K562 (cell line): ENCODE measurements at regions not wholly inside any gene's neighbourhood (a gene's known extent, or its start where the extent isn't known, plus 50 kb on each side); places are given as distances from the start of the nearest gene placed in this dataset.

ENCODE experiments used
- ATAC-seq: fragments of 200-7000 bp; cut with Tn5 transposase; 3 replicates; pipeline ENCODE4 v1.9.1; 2020; ENCODE audit warnings: moderate library complexity
- BruUV-seq: library from RNA; stranded (reverse); fragments of 400-500 nt; replicated peaks from 2 replicates; lab custom pipeline; 2021; lab: Mats Ljungman, UMichigan
- CTCF ChIA-PET: fragments of 300-600 bp; formaldehyde crosslinking; extraction: SDS; loops from one replicate; lab custom pipeline; 2021; ENCODE audit warnings: low intra/inter-chr PET ratio; lab: Yijun Ruan, JAX
- POLR2A ChIA-PET: fragments of 300-600, 350-650 bp; sonication (Branson Sonifier 250); formaldehyde crosslinking; extraction: SDS; loops from one replicate; lab custom pipeline; 2021; ENCODE audit warnings: antibody characterized with exemption, inconsistent platforms; lab: Yijun Ruan, JAX
- DNase-seq, 4 experiments: peaks; one replicate each; pipeline versions ENCODE4 v3.0.0 to v3.0.0-alpha.2; 2011 to 2018; ENCODE audit warnings: low spot score in 3 of 4, mixed read lengths in 3 of 4; ENCODE audit errors: extremely low read depth in 1 of 4
- FAIRE-seq: peaks from 2 replicates; lab custom pipeline; 2011; peaks lifted over from hg19 to GRCh38; lab: Jason Lieb, UNC
- H2AFZ ChIP-seq: 2 replicates; pipeline ENCODE4 v1.6.0; 2011; ENCODE audit warnings: low read depth, low read length, control low read depth, inconsistent platforms
- H3K27ac ChIP-seq: fragments of 200-600 bp; 3 replicates; pipeline ENCODE4 v1.8.0; 2011; ENCODE audit warnings: low read depth, mild to moderate bottlenecking, control low read depth, inconsistent platforms, low read length, moderate library complexity, mixed read lengths; ENCODE audit errors: extremely low read depth
- H3K27me3 ChIP-seq, 2 experiments: fragments of 300-600 bp in 1 of 2; 2 replicates in 1 of 2; 3 replicates in 1 of 2; pipeline versions ENCODE4 v1.6.0 to v1.8.0; 2011; ENCODE audit warnings: inconsistent platforms in 2 of 2, low read length in 2 of 2, mild to moderate bottlenecking in 1 of 2, mixed read lengths in 1 of 2, moderate library complexity in 1 of 2; ENCODE audit not compliant: control insufficient read depth in 2 of 2, insufficient read depth in 2 of 2
- H3K36me3 ChIP-seq: fragments of 300-600 bp; 3 replicates; pipeline ENCODE4 v1.8.0; 2011; ENCODE audit warnings: mild to moderate bottlenecking, low read length, inconsistent platforms; ENCODE audit not compliant: control insufficient read depth, insufficient read depth
- H3K4me1 ChIP-seq, 2 experiments: fragments of 200-600 bp in 1 of 2; replicated peaks in 1 of 2; 2 replicates in 1 of 2; 3 replicates in 1 of 2; pipeline versions ENCODE4 v1.5.1 to v1.8.0; 2011; ENCODE audit warnings: inconsistent platforms in 2 of 2, low read length in 2 of 2, mild to moderate bottlenecking in 1 of 2, mixed read lengths in 1 of 2, moderate library complexity in 1 of 2; ENCODE audit not compliant: control insufficient read depth in 2 of 2, insufficient read depth in 2 of 2
- H3K4me2 ChIP-seq: 2 replicates; pipeline ENCODE4 v1.6.1; 2011; ENCODE audit warnings: low read length, control low read depth, inconsistent platforms, mixed read lengths; ENCODE audit not compliant: insufficient read depth
- H3K4me3 ChIP-seq: fragments of 200-600 bp; sonication (generic), shearing (Covaris generic); 2 replicates; pipeline ENCODE4 v1.5.1; 2016; ENCODE audit warnings: control low read depth, inconsistent platforms
- H3K79me2 ChIP-seq: fragments of 200-600 bp; 3 replicates; pipeline ENCODE4 v1.8.0; 2011; ENCODE audit warnings: low read length, inconsistent platforms; ENCODE audit not compliant: control insufficient read depth, insufficient read depth
- H3K9ac ChIP-seq, 2 experiments: 2 replicates each; pipeline versions ENCODE4 v1.6.0 to v1.6.1; 2011; ENCODE audit warnings: low read depth in 2 of 2, low read length in 2 of 2, control low read depth in 1 of 2, inconsistent platforms in 1 of 2, mild to moderate bottlenecking in 1 of 2, mixed read lengths in 1 of 2; ENCODE audit not compliant: insufficient read depth in 1 of 2
- H3K9me1 ChIP-seq: one replicate; pipeline ENCODE4 v1.6.0; 2011; ENCODE audit warnings: inconsistent platforms, mild to moderate bottlenecking, low read length, moderate library complexity; ENCODE audit not compliant: control insufficient read depth, insufficient read depth
- H3K9me3 ChIP-seq: replicated peaks from 2 replicates; pipeline ENCODE4 v1.5.1; 2011; ENCODE audit warnings: low read depth, low read length, inconsistent platforms; ENCODE audit not compliant: control insufficient read depth, insufficient read depth
- H4K20me1 ChIP-seq: replicated peaks from 2 replicates; pipeline ENCODE4 v1.6.1; 2011; ENCODE audit warnings: low read length, inconsistent platforms, mixed read lengths; ENCODE audit not compliant: control insufficient read depth, insufficient read depth
- WGBS: fragments of 100-300 bp; shearing (Covaris generic); methylation state at CpG from one replicate; pipeline ENCODE4 v1.1.6; 2016; ENCODE audit warnings: low coverage, mixed read lengths; ENCODE audit not compliant: insufficient coverage; ENCODE audit errors: missing lambda C conversion rate; 5-methylcytosine and 5-hydroxymethylcytosine counted together
- in situ Hi-C: fragments of 300-500 bp; cut with MboI; formaldehyde crosslinking; loops from 4 replicates; pipeline ENCODE4 v1.15.0; 2018; ENCODE audit warnings: inconsistent platforms, mixed read lengths
- intact Hi-C: fragments of 100-400 bp; cut with micrococcal nuclease; formaldehyde crosslinking; loops from 2 replicates; pipeline ENCODE4 v1.14.2; 2022
- TF ChIP-seq, protein P1 (sequence below), 2 experiments: fragments of 450-650 bp; IDR thresholded peaks; 2 replicates each; pipeline ENCODE4 v1.6.1; 2016; ENCODE audit warnings: mild to moderate bottlenecking in 2 of 2, borderline replicate concordance in 1 of 2, low read depth in 1 of 2, moderate library complexity in 1 of 2

DNA sequence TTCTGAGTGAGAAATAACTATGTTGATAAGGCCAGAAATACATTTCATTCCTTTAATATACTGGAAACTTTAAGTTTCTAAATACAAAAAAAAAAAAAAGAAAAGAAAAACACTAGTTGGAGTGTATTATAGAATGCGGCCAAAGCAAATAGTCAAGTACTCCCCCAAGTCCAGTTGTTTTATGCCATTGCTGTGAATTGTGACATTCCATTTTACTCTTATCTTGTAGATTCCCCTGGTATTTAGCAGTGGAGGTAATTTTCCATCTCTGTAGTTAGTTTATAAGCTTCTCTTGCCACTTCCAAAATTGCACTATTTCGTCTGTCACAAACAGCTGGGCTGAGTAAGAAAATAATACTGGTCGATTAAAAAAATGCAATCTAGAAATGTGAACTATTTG is 426.0 kb downstream of the PCDH18 start:
- CTCF ChIA-PET = no interaction called here
- H3K36me3 ChIP-seq = no peaks in the 10 kb centered on the region
- in situ Hi-C loops (no loop called here), intact Hi-C loops (no loop called here)
- no peaks in the 10 kb centered on the region for H3K4me1 ChIP-seq
- H3K4me2 ChIP-seq = no peak overlapping the region
- H4K20me1 ChIP-seq = no peaks in the 10 kb centered on the region
- WGBS = 4% methylated on average over 3 of the region's 3 CpGs
- H3K9me1 ChIP-seq = no peaks in the 10 kb centered on the region
- H2AFZ ChIP-seq = no peak overlapping the region
- H3K9ac ChIP-seq = no peak overlapping the region
- ATAC-seq (no peak), DNase-seq (no peak), FAIRE-seq (no peak)
- H3K27ac ChIP-seq = no peak overlapping the region
- TF ChIP-seq, protein P1, sequence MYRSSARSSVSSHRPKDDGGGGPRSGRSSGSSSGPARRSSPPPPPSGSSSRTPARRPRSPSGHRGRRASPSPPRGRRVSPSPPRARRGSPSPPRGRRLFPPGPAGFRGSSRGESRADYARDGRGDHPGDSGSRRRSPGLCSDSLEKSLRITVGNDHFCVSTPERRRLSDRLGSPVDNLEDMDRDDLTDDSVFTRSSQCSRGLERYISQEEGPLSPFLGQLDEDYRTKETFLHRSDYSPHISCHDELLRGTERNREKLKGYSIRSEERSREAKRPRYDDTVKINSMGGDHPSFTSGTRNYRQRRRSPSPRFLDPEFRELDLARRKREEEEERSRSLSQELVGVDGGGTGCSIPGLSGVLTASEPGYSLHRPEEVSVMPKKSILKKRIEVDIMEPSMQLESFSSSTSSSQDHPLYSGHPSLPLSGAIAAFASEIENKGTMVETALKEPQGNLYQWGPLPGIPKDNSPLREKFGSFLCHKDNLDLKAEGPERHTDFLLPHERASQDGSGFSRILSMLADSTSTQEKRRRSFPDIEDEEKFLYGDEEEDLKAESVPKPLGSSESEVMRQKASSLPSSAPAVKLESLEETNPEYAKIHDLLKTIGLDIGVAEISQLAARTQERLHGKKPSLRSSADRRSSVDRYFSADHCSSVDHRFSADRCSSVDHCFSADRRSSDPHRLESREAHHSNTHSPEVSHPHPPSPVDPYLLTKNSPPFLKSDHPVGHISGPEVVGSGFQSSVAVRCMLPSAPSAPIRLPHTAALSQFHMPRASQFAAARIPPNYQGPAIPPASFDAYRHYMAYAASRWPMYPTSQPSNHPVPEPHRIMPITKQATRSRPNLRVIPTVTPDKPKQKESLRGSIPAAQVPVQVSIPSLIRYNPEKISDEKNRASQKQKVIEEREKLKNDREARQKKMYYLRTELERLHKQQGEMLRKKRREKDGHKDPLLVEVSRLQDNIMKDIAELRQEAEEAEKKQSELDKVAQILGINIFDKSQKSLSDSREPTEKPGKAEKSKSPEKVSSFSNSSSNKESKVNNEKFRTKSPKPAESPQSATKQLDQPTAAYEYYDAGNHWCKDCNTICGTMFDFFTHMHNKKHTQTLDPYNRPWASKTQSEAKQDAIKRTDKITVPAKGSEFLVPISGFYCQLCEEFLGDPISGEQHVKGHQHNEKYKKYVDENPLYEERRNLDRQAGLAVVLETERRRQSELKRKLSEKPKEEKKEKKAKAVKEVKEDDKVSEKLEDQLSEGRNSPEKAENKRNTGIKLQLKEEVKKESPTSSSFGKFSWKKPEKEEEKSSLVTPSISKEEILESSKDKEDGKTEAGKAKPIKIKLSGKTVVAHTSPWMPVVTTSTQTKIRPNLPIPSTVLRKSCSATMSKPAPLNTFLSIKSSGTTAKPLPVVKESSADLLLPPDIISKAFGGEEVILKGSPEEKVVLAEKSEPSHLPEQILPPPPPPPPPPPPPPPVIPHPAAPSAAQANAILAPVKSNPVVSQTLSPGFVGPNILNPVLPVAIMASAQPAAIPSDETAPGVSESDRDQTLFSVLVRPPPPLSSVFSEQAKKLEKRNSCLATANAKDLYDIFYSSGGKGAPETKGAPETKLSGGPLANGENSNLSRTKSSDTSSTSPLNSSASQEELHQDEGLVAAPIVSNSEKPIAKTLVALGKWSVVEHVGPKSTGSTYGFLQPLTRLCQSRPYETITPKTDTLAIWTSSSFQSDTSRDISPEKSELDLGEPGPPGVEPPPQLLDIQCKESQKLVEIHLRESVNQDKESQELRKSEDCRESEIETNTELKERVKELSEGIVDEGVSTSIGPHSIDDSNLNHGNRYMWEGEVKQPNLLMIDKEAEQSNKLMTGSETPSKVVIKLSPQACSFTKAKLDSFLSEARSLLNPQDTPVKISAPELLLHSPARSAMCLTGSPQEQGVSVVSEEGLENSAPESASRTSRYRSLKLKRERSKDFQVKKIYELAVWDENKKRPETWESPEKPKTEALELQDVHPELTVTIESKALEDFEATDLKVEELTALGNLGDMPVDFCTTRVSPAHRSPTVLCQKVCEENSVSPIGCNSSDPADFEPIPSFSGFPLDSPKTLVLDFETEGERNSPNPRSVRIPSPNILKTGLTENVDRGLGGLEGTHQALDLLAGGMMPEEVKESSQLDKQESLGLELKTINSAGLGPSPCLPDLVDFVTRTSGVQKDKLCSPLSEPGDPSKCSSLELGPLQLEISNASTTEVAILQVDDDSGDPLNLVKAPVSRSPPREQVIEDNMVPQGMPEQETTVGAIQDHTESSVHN (IDR thresholded peaks at IDR 0.05; ENCODE audit: borderline replicate concordance in 1 of 2, low read depth in 1 of 2) = no peak
- H3K79me2 ChIP-seq = no peaks in the 10 kb centered on the region
- no peaks in the 10 kb centered on the region for H3K9me3 ChIP-seq
- H3K27me3 ChIP-seq = no peaks in the 10 kb centered on the region
- BruUV-seq = no TSS peak
- H3K4me3 ChIP-seq = no peak overlapping the region
- POLR2A ChIA-PET = no interaction called here
